ENCODE measurements at regions not wholly inside any gene's neighbourhood (a gene's known extent, or its start where the extent isn't known, plus 50 kb on each side); places are given as distances from the start of the nearest gene placed in this dataset.
A peak's percentile ranks its signal among the peaks of the same experiment; 100 is the strongest.

DNA sequence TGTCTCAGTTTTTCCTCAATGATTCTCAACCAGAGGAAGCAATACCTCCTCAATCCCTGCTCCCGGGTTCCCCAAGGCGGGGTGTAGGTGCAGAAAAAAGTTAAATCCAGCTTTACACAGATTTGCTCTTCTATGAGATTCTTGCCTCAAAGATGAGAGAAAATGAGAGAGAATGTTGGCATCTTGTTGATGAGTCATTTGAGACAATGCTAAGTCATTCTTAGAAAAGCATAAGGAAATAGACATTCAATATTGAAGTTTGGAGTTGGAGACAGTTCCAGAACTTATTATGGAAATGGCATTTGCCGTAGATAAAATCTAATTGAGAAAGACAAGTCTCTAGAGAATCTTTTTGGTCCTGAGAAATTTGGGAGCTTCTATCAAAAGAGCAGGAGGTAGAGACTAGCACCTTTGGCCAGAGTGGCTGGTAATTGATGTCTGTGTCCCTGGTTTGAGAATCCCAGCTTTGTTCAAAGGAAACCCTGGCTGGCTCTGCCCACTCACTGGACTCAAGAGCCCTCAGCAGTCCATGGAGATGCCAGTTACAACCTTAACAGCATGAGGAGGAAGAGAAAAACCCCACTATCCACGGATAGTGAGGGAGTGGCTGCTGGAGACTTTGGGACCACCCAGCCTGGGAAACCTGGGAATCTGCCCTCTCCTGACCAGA is 181.2 kb downstream of the FAM124B start:
- no peak overlapping the region for H3K4me2 ChIP-seq (ENCODE audit: insufficient read depth in 1 of 2, low read depth in 2 of 2, low read length in 2 of 2)
- H4K5ac ChIP-seq (ENCODE audit: insufficient read length, low read depth, low read length) = no peak overlapping the region
- no peak for TF ChIP-seq TBP (IDR thresholded peaks at IDR 0.05; ENCODE audit: low read depth, low read length)
- TF ChIP-seq, protein P1, sequence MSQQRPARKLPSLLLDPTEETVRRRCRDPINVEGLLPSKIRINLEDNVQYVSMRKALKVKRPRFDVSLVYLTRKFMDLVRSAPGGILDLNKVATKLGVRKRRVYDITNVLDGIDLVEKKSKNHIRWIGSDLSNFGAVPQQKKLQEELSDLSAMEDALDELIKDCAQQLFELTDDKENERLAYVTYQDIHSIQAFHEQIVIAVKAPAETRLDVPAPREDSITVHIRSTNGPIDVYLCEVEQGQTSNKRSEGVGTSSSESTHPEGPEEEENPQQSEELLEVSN (IDR thresholded peaks at IDR 0.05) = no peak
- TF ChIP-seq, protein P2, sequence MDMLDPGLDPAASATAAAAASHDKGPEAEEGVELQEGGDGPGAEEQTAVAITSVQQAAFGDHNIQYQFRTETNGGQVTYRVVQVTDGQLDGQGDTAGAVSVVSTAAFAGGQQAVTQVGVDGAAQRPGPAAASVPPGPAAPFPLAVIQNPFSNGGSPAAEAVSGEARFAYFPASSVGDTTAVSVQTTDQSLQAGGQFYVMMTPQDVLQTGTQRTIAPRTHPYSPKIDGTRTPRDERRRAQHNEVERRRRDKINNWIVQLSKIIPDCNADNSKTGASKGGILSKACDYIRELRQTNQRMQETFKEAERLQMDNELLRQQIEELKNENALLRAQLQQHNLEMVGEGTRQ (IDR thresholded peaks at IDR 0.05; ENCODE audit: low read length) = no peak
- no peak for TF ChIP-seq CHD2 (IDR thresholded peaks at IDR 0.05; ENCODE audit: low read length)
- no peak for TF ChIP-seq HDAC2 (IDR thresholded peaks at IDR 0.05; ENCODE audit: borderline replicate concordance in 1 of 2, low read depth in 2 of 2, low read length in 2 of 2)
- TF ChIP-seq, protein P3, sequence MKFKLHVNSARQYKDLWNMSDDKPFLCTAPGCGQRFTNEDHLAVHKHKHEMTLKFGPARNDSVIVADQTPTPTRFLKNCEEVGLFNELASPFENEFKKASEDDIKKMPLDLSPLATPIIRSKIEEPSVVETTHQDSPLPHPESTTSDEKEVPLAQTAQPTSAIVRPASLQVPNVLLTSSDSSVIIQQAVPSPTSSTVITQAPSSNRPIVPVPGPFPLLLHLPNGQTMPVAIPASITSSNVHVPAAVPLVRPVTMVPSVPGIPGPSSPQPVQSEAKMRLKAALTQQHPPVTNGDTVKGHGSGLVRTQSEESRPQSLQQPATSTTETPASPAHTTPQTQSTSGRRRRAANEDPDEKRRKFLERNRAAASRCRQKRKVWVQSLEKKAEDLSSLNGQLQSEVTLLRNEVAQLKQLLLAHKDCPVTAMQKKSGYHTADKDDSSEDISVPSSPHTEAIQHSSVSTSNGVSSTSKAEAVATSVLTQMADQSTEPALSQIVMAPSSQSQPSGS (IDR thresholded peaks at IDR 0.05; ENCODE audit: low read length) = no peak
- TF ChIP-seq TCF12 (IDR thresholded peaks at IDR 0.05; ENCODE audit: low read depth, low read length) = no peak
- no peak for TF ChIP-seq SAP30 (IDR thresholded peaks at IDR 0.05; ENCODE audit: insufficient read depth, insufficient replicate concordance, low read length)

More for the DNA sequence above, 181.2 kb downstream of the FAM124B start:
- 69% methylated on average over 4 of the region's 4 CpGs; no CpG with 5 or more reads in 1 of the 2 experiments for WGBS, 2 experiments (ENCODE audit: extremely low coverage in 1 of 2, insufficient coverage in 1 of 2, insufficient read length in 1 of 2, insufficient replicate concordance in 2 of 2, low coverage in 1 of 2, low lambda C conversion rate in 2 of 2, missing lambda C conversion rate in 1 of 2)
- ChIA-PET CTCF (ENCODE audit: partially characterized antibody) (interaction anchor here (1.2 kb wide), 1 partner anchor 13 kb away, joined by 3 read pairs; no protein-coding TSS in a partner anchor), POLR2A (ENCODE audit: partially characterized antibody) (no interaction called here)
- Histone ChIP-seq H3K4me3 (ENCODE audit: extremely low read depth in 1 of 4, insufficient read depth in 2 of 4, low read depth in 3 of 4, low read length in 4 of 4) (no peak overlapping the region), H3K4me1 (replicated peaks in 1 of 4; ENCODE audit: control insufficient read depth in 3 of 4, insufficient read depth in 4 of 4, low read length in 3 of 4) (peaks cover 0 to 13% (median 6%) of the 10 kb centered on the region in 4 experiments; a peak in 5 of 7 replicates), H3K27me3 (replicated peaks in 1 of 4; ENCODE audit: control insufficient read depth in 3 of 4, extremely low read depth in 1 of 4, insufficient read depth in 3 of 4, low read length in 3 of 4) (no peaks in the 10 kb centered on the region; a peak in 1 of 7 replicates), H3K18ac (ENCODE audit: extremely low read depth, low read length) (no peak overlapping the region; the same call in 1 of the 2 replicates), H3K23me2 (ENCODE audit: low read depth, low read length) (no peaks in the 10 kb centered on the region), H2BK15ac (ENCODE audit: low read length) (no peak overlapping the region), H4K20me1 (replicated peaks in 1 of 2; ENCODE audit: control insufficient read depth in 1 of 2, insufficient read depth in 2 of 2, low read length in 2 of 2) (no peaks in the 10 kb centered on the region), H3K23ac (ENCODE audit: insufficient read length) (no peak overlapping the region), H4K8ac (ENCODE audit: extremely low read depth, insufficient read depth, low read length) (no peak overlapping the region), H3K56ac (replicated peaks; ENCODE audit: insufficient read length, low read depth, low read length) (no peak overlapping the region), H2AK5ac (ENCODE audit: low read depth, low read length) (no peak overlapping the region), H3K79me1 (ENCODE audit: low read depth, low read length) (no peaks in the 10 kb centered on the region), H2AFZ (ENCODE audit: low read length) (peak overlapping the region; percentile 30; the same call in 1 of the 2 replicates), H2BK20ac (ENCODE audit: low read length) (peak overlapping the region; percentile 86; the same call in 1 of the 2 replicates), H3K9ac (replicated peaks in 1 of 4; ENCODE audit: extremely low read depth in 1 of 4, low read depth in 3 of 4, low read length in 3 of 4) (no peak overlapping the region), H3K27ac (ENCODE audit: low read depth, low read length) (no peak overlapping the region), H2BK12ac (ENCODE audit: low read depth, low read length) (peak overlapping the region; percentile 93; the same call in 1 of the 2 replicates), H3K4ac (replicated peaks; ENCODE audit: insufficient read length, low read depth, low read length) (no peak overlapping the region), H4K91ac (replicated peaks; ENCODE audit: insufficient read length, low read length) (peak overlapping the region; percentile 45), H3K9me3 (ENCODE audit: insufficient read depth in 2 of 2, low read depth in 1 of 2, low read length in 1 of 2) (no peaks in the 10 kb centered on the region), H3K79me2 (ENCODE audit: control insufficient read depth in 1 of 2, insufficient read depth in 2 of 2, low read length in 2 of 2) (no peaks in the 10 kb centered on the region), H2BK120ac (replicated peaks; ENCODE audit: low read depth, low read length) (no peak overlapping the region), H2BK5ac (ENCODE audit: low read depth, low read length) (peak overlapping the region; percentile 38; the same call in 1 of the 2 replicates), H3K36me3 (ENCODE audit: control insufficient read depth in 2 of 4, insufficient read depth in 4 of 4, low read length in 3 of 4) (no peaks in the 10 kb centered on the region), H3K14ac (ENCODE audit: insufficient read length) (no peak overlapping the region)
- DNase-seq (ENCODE audit: low read depth in 1 of 2, low spot score in 2 of 2) (no peak), FAIRE-seq (no peak)
